ENCODE measurements at regions not wholly inside any gene's neighbourhood (a gene's known extent, or its start where the extent isn't known, plus 50 kb on each side); places are given as distances from the start of the nearest gene placed in this dataset.

- TF ChIP-seq CTCF (conservative IDR thresholded peaks at IDR 0.05) (no peak), EZH2 (IDR thresholded peaks at IDR 0.05; ENCODE audit: low read depth) (no peak)
Measured at GRCh38 chr5:110812639-110813038, 73.8 kb downstream of the SLC25A46 start.
